Stimulated activated CD4-positive, alpha-beta T cell treated with anti-CD3 and anti-CD28 coated beads, Interleukin-1b, Interleukin-23, amount 100 ng/mL, for 24 hours (primary cell): ENCODE measurements at regions not wholly inside any gene's neighbourhood (a gene's known extent, or its start where the extent isn't known, plus 50 kb on each side); places are given as distances from the start of the nearest gene placed in this dataset.

Source experiments
- DNase-seq, 4 experiments: peaks; one replicate each; pipeline ENCODE4 v3.0.0-alpha.2; 2020; ENCODE audit warnings: low read depth in 4 of 4, low spot score in 1 of 4

DNA sequence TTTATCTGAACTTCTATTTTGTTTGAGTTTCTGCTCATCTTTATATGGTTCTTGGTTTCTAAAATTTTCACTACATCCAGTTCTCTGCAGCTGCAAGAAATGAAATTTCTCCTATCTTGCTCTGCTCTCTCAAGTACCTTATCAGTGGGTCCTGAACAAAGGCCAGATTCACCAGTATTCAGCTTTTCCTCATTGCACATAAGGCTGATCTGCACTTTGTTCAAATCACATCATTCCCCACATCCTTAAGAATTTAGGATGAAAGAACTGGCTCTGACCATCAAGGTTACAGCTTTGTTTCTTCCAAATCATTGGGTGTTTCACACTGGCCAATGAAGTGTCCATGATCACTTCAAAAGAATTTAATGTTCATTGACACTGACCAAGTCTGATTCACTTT lies 211.4 kb downstream of the GRIN2B start:
- DNase-seq: no peak

DNA sequence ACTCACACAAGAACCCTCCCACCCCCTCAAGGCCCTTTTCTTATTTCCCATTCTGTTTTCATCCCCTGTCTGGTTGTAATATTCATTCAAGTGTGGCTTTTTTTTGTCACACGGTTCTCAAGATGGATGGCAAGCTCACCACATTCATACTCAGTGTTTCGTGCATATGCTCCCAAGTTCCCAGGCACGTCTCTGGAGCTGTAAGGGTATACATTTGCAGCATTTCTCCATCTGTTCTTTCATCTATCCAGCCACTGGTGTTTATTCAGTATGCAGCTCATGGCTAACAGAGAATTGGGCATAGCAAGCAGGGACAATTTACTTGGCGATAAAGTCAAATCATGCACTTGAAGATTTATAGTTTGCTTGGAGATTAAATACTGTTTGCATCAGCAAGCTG lies 212.1 kb downstream of the GRIN2B start:
- DNase-seq: no peak

DNA sequence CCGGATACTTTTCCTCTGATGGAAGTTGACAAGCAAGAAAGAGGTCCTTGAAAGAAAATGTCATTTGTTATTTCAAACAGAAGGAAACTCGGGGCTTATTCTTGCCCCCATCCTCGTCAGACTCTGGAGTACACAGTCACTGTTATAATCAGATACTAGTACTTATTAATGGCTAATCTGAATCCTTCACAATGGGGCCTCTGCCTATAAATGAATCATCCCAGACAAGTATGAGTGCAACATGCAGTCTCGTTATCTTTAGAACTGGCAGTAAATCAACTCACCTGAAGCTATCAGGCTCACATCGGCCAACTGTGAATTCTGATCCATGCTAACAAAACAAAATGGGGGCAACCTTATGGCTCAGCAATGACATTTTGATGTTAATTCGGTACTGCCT lies 216.7 kb downstream of the GRIN2B start:
- DNase-seq: no peak

DNA sequence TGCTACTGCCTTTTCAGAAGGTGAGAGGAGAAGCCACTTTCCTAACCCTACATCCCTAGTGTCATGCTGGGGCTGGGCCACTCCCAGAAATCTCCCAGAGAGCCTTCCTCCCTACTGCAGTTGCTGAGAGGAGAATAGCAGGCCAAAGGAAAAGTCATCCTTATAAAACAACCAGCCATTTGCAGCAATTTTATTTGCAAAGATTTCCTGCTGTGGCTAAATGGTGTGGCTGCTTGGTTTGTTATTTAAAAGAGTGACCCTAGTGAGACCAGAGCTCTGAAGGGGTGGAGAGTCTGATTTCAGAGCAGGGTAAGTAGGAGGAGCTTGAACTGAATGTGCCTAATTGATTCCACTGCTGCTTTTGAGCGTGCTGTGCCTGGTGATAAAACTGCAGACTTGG lies 232.0 kb downstream of the GRIN2B start:
- no peak for DNase-seq

GRCh38 chr12:13745111-13745860 lies 236.1 kb downstream of the GRIN2B start:
- no peak for DNase-seq

- no peak for DNase-seq
Observed at GRCh38 chr12:13744561-13744960, 236.8 kb downstream of the GRIN2B start.

- DNase-seq: no peak
Observed at GRCh38 chr12:13740149-13740545, 241.3 kb downstream of the GRIN2B start.

DNA sequence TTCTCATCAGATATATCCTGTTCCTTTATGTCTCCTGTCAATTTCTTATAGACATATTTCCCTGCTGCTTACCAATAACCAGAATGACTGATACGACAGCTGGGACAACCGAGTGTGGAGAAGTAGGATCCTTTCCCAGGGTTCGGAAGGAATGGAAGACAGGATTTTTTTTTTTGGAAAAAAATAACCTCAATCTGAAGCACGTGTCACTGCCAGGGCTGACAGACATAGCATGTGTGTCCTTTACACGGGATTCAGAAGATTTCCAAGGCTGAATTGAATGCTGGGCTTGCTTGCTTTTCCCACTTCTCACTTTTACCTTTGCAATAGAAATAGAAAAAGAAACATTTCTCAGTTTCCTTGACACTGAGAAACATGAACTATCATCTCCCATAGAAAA lies 245.7 kb downstream of the GRIN2B start:
- DNase-seq: no peak

DNA sequence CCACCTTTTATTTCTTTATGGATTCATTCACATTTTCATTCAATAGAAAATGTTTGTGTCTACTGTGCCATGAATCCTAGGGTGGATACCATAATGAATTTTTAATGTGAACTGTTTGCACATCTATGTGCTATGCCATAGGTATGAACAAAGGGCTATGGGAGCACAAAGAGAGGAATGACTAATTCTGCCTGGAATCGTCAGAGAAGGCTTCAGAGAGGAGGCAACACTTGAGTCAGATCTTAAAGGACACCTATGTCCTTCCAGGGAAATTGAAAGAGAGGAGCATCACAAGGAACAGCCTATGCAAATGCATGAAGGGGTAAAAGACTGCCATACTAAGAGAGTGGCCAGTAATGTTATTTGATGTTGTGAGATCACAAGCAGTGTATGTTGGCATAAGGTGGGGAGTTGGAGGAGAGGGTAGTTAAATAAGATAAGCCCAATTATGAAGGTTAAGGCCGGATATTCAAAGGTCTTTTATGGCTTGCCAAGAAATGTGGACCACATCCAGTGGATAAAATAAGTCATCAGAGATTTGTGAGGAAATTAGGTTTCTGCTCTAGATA lies 246.7 kb downstream of the GRIN2B start:
- DNase-seq: no peak

DNA sequence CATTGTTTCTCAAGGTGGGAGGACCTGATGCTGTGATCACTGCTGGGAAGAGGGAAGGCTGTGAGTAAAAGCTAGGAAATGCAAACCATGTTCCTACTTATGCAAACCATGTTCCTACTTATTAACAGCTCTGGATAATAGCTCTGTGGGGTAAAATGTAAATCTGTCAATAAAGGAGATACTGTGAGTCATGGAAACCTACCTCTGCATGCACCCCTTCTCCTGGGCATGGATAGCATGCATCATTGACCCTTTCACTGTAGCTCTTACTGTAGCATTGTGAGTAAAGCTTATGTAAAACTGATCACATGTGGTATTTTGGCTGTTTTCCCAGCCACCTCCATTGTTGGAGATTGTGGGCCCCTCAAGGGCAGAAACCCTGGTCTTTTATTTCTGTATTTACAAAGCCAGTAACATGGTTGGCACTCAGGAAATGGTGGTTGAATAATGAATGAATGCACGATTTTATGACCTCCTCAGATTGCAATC lies 253.7 kb downstream of the GRIN2B start:
- DNase-seq: no peak

DNA sequence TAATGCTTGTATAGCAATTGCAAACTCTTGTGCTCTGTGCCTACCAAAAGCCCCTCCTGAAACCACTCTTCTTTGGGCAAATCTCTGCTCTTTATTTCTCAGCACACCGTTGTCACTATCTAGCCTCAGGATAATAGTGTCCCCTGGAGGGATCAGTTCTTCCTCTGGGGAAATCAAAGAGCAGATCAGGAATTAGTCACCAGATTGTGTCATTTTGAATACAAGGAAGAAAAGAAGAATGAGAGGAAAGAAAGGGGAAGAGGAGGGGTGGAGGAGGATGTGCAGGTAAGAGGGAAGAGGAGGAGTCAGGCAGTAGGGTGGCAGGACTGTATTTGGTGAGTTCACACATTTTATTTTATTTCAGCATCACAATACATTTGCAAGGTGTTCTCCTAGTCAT lies 256.4 kb downstream of the GRIN2B start:
- no peak for DNase-seq

DNA sequence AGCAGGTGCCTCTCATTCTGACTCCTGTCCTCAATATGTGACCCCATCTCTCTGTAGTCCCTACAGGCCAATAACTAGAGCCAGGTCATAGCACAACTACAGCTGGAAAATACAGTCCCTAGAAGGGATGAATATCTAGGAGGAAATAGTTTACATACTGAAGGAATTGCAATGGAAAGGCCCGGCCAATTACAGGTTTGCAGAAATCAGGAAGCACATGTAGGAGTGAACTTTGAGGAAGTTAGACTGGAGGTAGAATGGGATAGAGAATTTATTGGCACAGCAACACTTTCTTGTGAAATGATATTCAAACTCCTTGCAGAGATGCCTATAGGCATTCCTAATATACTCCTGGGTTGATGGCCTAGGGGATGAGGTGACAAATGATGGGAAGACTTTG lies 257.3 kb downstream of the GRIN2B start:
- no peak for DNase-seq

- no peak for DNase-seq
Observed at GRCh38 chr12:13719986-13720385, 261.4 kb downstream of the GRIN2B start.

DNA sequence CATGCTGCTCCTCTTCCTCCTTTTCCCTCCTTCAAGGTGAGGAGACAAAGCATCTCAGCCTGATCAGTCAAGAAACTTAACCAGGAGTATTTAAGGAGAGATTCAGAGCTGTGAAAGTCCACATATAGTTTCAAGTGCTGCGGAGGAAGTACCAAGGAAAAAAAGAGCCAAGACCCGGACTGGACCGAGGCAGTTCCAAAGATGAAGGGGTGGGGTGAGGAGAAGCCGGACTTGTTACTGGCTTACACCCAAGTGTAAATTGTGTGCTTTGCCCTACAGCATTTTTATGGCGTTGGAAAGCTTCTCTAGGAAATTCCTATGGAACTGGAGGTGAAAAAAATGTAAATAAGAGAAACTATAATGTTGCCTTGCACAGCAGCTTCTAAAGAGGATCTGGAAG lies 263.1 kb downstream of the GRIN2B start:
- DNase-seq: no peak

- no peak for DNase-seq
Observed at GRCh38 chr12:13716119-13716518, 265.3 kb downstream of the GRIN2B start.

GRCh38 chr12:13713556-13714410 lies 267.6 kb downstream of the GRIN2B start:
- no peak for DNase-seq

DNA sequence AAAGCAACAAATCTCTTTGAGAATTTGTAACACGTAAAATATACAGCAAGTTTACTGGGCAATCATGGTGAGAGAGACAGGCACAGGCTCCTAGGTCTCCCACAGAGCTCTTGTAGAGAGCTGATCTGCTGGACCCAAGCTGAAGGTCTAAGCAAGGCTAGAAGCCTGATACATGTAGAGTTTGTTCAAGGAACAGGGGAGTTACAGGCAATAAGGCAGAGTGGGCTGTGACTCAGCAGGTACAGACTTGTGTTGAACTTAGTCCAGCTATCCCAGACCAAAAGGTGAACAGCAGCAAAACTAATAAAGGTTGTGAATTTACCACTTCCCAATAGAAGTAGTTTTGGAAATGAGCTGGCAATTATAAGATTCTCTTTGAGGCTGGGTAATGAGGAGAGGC lies 273.6 kb downstream of the GRIN2B start:
- no peak for DNase-seq

GRCh38 chr12:13702381-13702780 lies 279.0 kb downstream of the GRIN2B start:
- no peak for DNase-seq

- DNase-seq: no peak
Observed at GRCh38 chr12:13701502-13701901, 279.9 kb downstream of the GRIN2B start.

DNA sequence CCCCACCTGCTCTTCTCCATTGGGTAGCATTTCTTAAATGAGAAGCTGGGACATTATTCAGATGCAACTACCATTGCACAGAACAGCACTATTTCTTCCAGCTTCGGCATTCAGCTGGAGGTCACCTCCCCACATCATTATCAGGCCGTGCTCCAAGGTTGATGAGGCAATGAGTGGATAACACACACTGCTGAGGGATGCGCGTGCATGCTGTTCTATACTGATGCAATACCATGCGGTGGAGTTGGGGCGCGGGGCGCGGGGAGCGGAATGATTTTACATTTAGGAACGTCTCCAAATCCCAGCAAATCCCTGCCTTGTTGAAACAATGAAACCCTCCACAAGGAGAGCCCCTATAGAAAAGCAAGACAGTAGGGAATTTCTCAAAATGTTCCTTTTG lies 283.4 kb downstream of the GRIN2B start:
- no peak for DNase-seq

DNA sequence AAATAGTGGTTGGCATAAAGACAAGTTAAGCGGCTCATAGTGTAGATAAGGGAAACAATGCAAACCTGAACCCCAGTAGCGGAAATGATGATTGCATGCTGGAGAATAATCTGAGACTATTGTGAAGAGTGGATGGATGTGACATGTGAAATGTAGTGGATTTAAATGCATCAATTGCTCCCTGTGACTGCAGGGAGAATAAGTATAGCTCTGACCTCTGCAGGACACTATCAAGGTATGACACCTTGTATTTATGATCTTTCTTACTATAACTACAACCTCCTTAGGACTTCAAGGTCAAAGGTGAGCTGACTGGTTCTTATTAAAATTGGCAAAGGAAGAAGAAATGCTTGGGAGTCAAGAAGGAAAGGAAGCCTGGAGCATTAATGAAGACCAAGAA lies 285.6 kb downstream of the GRIN2B start:
- DNase-seq: no peak

GRCh38 chr12:13692332-13692731 lies 289.1 kb downstream of the GRIN2B start:
- no peak for DNase-seq
